ENCODE measurements at regions not wholly inside any gene's neighbourhood (a gene's known extent, or its start where the extent isn't known, plus 50 kb on each side); places are given as distances from the start of the nearest gene placed in this dataset.

- no peaks in the 10 kb centered on the region for H3K36me3 ChIP-seq (ENCODE audit: insufficient read depth, low read length, poor library complexity, severe bottlenecking)
- H3K4me3 ChIP-seq (ENCODE audit: low read depth, low read length, poor library complexity, severe bottlenecking): no peak overlapping the region
- BruUV-seq (replicated peaks): no TSS peak
- ChIA-PET POLR2A (ENCODE audit: low non-redundant PET) (no interaction called here), CTCF (no interaction called here)
- H3K9me3 ChIP-seq (ENCODE audit: low read depth, low read length, poor library complexity, severe bottlenecking): no peaks in the 10 kb centered on the region
- no peaks in the 10 kb centered on the region for H3K27me3 ChIP-seq (replicated peaks; ENCODE audit: insufficient read depth, low read depth, low read length, poor library complexity)
- peaks cover 12% of the 10 kb centered on the region for H3K4me1 ChIP-seq (ENCODE audit: insufficient read depth, low read length, poor library complexity, severe bottlenecking)
- no peak for TF ChIP-seq EZH2 (IDR thresholded peaks at IDR 0.05; ENCODE audit: borderline replicate concordance, low read depth, low read length, poor library complexity, severe bottlenecking)
- TF ChIP-seq CTCF (conservative IDR thresholded peaks at IDR 0.05; ENCODE audit: low read depth, low read length): no peak
- intact Hi-C loops (cut with micrococcal nuclease; ENCODE audit: unreplicated experiment): no loop called here
- DNase-seq (ENCODE audit: low spot score): no peak
- H3K27ac ChIP-seq (ENCODE audit: low read depth, low read length, poor library complexity, severe bottlenecking): no peak overlapping the region
Observed at GRCh38 chr9:95608341-95608740, 91.6 kb upstream of the PTCH1 start.

- H3K36me3 ChIP-seq (ENCODE audit: insufficient read depth, low read length, poor library complexity, severe bottlenecking): no peaks in the 10 kb centered on the region
- no peaks in the 10 kb centered on the region for H3K9me3 ChIP-seq (ENCODE audit: low read depth, low read length, poor library complexity, severe bottlenecking)
- H3K27ac ChIP-seq (ENCODE audit: low read depth, low read length, poor library complexity, severe bottlenecking): no peak overlapping the region
- no peak for TF ChIP-seq CTCF (conservative IDR thresholded peaks at IDR 0.05; ENCODE audit: low read depth, low read length)
- no peak for TF ChIP-seq EZH2 (IDR thresholded peaks at IDR 0.05; ENCODE audit: borderline replicate concordance, low read depth, low read length, poor library complexity, severe bottlenecking)
- intact Hi-C loops (cut with micrococcal nuclease; ENCODE audit: unreplicated experiment): no loop called here
- peaks cover 12% of the 10 kb centered on the region for H3K4me1 ChIP-seq (ENCODE audit: insufficient read depth, low read length, poor library complexity, severe bottlenecking)
- POLR2A ChIA-PET (ENCODE audit: low non-redundant PET): no interaction called here
- CTCF ChIA-PET: no interaction called here
- H3K4me3 ChIP-seq (ENCODE audit: low read depth, low read length, poor library complexity, severe bottlenecking): no peak overlapping the region
- no peaks in the 10 kb centered on the region for H3K27me3 ChIP-seq (replicated peaks; ENCODE audit: insufficient read depth, low read depth, low read length, poor library complexity)
- no TSS peak for BruUV-seq (replicated peaks)
- DNase-seq (ENCODE audit: low spot score): no peak
Observed at GRCh38 chr9:95607507-95607906, 90.7 kb upstream of the PTCH1 start.

GRCh38 chr9:95606489-95607350 lies 89.9 kb upstream of the PTCH1 start:
- TF ChIP-seq EZH2 (IDR thresholded peaks at IDR 0.05; ENCODE audit: borderline replicate concordance, low read depth, low read length, poor library complexity, severe bottlenecking) (no peak), CTCF (conservative IDR thresholded peaks at IDR 0.05; ENCODE audit: low read depth, low read length) (no peak)
- no peak overlapping the region for H3K4me3 ChIP-seq (ENCODE audit: low read depth, low read length, poor library complexity, severe bottlenecking)
- no TSS peak for BruUV-seq (replicated peaks)
- H3K27me3 ChIP-seq (replicated peaks; ENCODE audit: insufficient read depth, low read depth, low read length, poor library complexity): no peaks in the 10 kb centered on the region
- ChIA-PET POLR2A (ENCODE audit: low non-redundant PET) (no interaction called here), CTCF (no interaction called here)
- peaks cover 12% of the 10 kb centered on the region for H3K4me1 ChIP-seq (ENCODE audit: insufficient read depth, low read length, poor library complexity, severe bottlenecking)
- H3K36me3 ChIP-seq (ENCODE audit: insufficient read depth, low read length, poor library complexity, severe bottlenecking): no peaks in the 10 kb centered on the region
- H3K27ac ChIP-seq (ENCODE audit: low read depth, low read length, poor library complexity, severe bottlenecking): peak overlapping the region; percentile 2
- no peak for DNase-seq (ENCODE audit: low spot score)
- intact Hi-C loops (cut with micrococcal nuclease; ENCODE audit: unreplicated experiment): no loop called here
- no peaks in the 10 kb centered on the region for H3K9me3 ChIP-seq (ENCODE audit: low read depth, low read length, poor library complexity, severe bottlenecking)

Data from A673 (cell line).